GM21515 (cell line): ENCODE measurements at regions not wholly inside any gene's neighbourhood (a gene's known extent, or its start where the extent isn't known, plus 50 kb on each side); places are given as distances from the start of the nearest gene placed in this dataset.
"Not testable (repeated sequence)": the region's sequence is repeated elsewhere in the genome, so short reads cannot be mapped to it uniquely, and the experiment has no call there.

Experiments
- ATAC-seq: cut with Tn5 transposase; IDR thresholded peaks from one replicate; pipeline ENCODE4 v1.9.1; 2021; ENCODE audit not compliant: unreplicated experiment

DNA sequence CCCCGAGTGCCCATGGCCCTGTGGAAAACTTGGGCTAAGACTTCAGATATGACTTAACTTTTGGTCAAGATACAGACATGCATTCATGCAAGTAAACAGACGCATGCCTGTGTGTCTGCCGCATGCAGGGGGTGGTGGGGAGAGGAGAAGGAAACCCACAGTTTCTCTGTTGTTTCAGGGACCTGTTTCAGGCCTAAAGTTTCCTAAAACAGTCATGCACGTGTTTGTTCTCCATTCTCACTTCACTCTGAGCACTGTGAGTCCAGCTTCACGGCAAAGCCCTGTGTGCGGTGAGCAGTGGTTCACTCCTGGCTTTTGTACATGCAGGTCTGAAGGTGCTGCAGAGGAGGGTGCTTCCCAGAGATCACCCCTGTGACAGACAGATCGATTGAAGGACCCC, 158.7 kb downstream of the FOXL1 start:
- ATAC-seq: no peak

DNA sequence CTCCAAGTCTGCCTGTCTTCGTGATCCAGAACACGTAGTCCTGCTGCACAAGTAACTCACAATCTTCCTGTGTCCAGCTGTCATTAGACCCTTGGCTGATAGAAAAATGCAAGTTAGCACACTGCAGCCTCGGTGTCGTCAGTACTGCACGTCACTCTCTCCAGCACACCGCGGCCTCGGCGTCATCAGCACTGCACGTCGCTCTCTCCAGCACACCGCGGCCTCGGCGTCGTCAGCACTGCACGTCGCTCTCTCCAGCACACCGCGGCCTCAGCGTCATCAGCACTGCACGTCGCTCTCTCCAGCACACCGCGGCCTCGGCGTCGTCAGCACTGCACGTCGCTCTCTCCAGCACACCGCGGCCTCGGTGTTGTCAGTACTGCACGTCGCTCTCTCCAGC, 160.0 kb downstream of the FOXL1 start:
- ATAC-seq: not testable (repeated sequence)

DNA sequence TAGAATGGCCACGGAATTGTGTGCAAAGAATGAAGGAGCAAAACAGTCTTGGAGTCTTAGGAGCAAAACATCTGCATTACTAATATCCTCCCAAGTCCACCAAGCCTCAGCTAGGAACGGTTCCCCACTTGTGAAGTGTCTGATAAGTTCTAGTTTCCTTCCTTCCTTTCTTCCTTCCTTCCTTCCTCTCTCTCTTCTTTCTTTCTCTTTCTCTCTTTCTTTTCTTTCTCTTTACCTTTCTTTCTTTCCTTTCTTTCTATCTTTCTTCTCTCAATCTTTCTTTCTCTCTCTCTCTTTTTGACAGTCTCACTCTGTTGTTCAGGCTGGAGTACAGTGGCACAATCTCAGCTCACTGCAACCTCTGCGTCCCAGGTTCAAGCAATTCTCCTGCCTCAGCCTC, 160.8 kb downstream of the FOXL1 start:
- ATAC-seq: no peak

DNA sequence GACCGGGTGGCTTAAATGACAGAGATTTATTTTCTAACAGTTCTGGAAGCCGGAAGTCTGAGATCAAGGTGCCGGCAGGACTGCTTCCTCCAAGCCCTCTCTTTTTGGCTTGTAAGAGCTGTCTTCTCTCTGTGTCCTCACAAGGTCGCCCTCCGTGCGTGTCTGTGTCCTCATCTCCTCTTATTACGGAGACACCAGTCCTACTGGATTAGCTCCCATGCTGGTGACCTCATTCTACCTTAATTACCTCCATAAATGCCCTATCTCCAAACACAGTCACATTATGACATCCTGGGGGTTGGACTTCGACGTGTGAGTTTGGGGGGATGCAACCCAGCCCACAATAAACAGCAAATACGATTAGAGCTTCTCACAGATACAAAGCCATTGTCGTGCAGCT, 161.5 kb downstream of the FOXL1 start:
- ATAC-seq: no peak

DNA sequence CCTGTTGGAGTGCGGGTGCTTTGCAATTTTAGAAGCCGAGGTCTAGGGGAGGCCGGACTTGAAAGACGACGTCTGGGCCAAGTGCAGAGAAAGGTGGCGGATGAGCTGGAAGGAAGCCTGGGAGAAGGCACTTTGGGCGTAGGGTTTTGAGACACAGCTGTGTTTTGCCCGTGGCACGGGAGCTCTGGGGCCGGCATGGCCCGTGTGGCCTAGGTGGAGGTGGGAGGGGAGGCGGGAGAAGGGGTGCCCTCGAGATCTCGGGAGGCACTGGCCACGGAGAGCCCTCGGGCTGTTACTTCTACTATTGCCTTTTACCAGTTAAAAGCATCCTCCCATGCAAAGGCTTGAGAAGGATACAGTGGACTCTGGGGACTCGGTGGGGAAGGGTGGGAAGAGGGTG, 161.9 kb downstream of the FOXL1 start:
- ATAC-seq: no peak

DNA sequence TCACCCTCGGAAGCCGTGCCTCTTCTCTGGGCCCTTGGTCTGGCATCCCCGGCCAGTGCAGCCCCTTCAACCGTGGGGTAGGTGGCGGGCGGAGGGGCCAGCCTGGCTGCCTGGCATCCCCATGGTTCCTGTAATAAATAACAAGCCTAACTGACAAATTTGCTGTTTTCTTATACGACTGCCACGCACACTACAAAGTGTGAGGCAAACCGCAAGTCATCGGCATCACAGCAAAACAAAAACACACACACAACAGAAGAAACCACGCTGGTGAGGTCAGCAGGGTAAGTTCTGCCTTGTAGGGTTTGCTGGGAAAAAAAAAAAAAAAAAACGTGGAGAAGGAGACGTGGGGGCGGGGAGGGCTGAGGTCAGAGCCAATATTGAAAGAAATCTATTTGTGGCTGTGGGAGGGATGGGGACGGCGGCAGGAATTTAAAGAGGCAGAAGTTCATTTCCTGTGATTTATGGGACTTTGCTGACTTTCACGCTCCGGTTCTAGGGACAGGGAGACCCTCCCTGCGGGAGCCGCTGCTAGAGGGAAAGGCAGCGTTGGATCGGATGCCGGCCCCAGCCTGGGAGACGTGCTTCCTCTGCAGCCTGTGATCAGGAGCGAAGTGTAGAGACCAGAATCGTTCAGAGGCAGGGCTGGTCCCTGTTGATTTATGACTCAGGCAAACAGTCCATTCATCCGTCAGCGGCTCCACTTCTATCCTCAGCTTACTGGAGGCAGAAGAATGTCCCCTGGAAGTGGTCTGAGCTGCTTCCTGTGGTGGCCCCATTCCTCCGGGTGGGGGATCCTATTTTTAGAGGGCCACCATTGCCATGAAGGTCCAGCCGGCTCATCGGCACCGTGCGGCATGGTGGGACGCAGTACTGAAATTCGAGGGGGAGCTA, 162.8 kb downstream of the FOXL1 start:
- no peak for ATAC-seq

DNA sequence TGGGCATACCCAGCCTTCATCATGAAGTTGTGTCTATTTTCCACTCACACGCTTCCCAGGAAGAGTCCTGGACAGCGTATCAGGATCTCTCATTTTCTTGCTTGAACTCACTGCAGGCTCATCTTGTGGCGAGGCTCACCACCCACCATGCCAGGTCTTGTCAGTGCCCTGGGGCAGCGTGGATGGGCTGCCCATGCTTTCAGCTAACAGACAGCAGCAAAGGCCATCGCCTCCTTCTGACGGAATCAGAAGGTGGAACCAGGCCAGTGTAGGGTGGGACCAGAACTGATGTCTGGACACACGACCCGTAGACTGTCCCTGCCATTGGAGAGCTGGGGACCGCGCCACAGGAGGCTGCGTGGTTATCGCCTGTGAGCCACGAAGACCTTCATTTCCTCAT, 169.4 kb downstream of the FOXL1 start:
- ATAC-seq: no peak

DNA sequence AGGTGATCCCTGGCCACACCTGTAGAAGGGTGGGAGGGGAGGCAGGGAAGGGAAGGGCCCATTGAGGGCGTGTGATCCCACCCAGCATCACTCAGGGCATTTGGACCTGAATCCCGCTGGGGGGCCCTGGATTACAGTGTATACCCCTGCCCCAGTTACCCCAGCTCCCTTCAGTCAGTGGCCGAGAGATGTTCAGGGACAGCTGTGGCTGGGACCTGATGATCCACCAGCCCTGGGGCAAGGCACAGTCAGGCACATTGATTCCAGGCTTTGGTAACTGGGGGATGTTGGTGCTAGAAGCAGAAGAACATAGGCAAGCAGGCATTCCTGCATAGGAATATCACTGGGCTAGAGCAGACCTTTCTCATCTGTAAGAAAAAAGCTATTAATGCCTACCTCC, 170.3 kb downstream of the FOXL1 start:
- ATAC-seq: no peak

DNA sequence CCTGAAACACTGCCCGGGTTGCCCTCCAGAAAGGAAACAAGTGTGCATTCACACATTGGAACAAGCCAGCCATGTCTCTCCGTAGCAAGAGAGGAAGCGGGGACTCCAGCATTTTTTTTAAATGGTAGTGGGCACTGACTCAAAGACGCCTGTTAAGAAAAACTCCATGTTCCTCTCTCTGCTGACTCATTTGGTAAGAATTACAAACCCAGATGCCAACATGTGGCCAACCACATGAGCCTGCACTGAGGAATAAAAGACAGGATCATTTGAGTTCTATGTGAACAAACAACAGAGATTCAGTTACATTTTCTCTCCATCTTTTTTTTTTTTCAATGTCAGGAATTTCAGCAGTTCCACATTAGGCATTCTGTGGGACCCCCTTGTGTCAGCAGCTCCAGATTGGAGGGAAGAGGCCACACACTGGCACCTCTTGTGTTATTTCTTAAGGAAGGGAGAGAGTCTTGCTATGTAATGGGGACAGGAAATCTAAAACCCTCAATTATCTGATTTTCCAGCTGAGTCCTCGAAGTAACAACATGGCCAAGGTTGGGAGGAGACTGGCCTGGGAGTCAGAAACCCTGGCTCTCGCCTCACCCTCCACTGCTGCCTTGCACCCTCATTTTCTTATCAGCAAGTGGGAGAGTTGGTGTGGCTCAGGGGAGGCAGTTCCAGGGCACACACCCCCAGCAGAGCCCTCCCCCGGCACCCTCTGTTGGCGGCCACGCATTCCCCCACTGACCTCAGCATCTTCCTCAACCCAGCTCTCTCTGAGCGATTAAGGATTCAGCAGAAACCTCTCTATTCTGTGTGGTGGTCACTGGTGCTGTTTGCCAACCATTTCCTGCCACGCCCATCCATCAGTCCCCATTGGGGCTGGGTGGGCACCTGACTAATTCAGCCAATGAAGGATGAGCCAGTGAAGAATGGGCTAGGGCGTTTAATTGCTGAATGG, 173.0 kb downstream of the FOXL1 start:
- no peak for ATAC-seq

DNA sequence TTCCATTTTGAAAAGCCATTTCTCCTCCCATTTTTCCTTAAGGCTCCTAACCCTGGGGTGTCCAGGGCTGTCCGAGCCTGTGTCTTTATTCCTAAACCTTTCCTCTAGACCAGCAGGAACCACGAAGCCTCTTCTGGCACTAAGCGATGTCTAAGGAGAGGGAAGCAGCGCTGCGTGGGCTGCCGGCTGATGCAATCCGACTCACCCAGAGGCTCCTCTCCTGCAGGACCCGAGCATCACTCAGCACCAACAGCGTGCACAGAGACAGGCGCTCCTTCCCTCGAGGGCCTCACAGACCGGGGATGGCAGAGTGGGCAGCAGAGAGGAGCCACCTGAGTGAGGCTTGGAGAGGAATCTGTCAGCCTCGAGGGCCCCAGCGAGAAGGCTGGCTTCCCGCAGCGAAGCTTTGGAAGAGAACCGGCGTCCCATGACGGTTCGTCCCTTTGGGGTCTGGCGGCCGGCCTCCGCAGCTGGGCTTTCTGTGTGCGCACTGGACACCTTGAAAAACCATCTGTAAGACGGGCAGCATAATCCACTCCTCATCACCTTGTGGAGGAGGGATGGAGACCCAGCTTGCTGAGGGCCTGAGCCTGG, 174.3 kb downstream of the FOXL1 start:
- no peak for ATAC-seq

DNA sequence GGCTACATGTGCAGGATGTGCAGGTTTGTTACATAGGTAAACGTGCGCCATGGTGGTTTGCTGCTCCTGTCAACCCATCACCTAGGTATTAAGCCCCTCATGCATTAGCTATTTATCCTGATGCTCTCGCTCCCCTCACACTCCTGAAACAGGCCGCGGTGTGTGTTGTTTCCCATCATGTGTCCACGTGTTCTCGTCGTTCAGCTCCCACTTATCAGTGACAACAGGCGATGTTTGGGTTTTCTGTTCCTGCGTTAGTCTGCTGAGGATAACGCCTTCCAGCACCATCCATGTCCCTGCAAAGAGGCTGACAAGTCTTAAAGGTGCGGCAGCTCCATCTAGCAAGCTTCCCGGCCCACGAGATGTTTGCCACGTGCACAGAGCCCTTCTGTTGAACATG, 175.1 kb downstream of the FOXL1 start:
- ATAC-seq: no peak

DNA sequence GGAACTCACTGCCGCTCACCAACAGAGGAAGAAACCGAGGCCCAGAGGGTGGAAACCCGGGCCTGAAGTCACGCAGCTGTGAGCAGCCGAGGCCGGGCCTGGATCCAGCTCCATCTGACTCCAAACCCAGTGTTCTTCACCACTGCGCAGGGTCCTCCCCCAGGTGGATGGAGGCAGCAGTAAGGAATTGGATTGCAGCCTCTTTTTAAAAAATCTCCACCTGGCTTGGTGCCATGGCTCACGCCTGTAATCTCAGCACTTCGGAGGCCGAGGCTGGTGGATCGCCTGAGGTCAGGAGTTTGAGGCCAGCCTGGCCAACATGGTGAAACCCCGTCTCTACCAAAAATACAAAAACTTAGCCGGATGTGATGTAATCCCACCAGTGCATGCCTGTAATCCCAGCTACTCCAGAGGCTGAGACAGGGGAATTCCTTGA, 177.2 kb downstream of the FOXL1 start:
- ATAC-seq: no peak

DNA sequence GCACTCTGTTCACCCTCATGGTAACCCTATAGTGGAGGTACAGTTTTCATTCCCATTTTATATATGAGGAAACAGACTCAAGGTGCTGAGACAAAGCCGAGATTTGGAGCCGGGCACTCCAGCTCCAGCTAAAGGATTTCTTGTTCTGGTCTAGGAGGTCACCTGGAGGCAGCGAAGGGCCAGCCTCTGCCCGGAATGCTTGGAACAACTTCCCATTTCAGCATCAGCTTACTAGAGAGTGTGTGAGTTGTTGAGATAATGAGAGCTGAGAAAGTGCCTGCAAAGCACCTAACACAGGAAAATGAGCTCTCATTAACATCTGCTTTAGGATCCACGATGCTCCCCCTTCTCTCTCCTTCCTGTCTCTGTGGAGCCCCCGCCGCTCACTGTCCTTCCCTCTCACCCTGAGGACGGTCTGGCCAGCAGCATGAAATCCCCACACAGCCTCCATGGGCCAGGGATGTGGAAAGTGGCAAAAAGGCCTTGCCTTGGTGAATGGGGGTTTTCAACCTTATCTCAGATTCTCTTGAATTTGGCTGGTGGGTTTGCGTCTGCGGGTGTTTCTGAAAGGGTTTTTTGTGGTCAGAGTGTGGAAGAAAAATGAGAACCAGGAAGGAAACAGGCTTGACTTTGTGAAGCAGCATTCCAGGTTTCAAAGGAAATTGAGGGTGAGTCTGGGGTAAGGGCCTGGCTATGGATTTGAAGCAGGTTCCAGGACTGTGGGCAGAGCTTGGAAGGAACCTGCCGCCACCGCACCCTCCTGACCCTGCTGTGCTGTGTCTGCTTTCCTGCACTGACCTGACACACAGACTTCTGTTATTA, 178.7 kb downstream of the FOXL1 start:
- no peak for ATAC-seq

DNA sequence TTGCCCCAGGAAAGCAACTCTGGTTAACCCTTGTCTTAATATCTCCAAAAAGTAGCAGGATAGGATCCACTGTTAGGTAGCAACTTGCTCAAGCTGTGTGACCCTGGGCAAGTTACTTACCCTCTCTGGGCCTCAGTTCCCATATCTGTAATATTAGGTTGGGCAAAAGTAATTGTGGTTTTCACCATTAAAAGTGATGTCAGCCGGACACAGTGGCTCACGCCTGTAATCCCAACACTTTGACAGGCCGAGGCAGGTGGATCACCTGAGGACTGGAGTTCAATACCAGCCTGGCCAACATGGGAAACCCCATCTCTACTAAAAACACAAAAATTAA, 179.3 kb downstream of the FOXL1 start:
- no peak for ATAC-seq

DNA sequence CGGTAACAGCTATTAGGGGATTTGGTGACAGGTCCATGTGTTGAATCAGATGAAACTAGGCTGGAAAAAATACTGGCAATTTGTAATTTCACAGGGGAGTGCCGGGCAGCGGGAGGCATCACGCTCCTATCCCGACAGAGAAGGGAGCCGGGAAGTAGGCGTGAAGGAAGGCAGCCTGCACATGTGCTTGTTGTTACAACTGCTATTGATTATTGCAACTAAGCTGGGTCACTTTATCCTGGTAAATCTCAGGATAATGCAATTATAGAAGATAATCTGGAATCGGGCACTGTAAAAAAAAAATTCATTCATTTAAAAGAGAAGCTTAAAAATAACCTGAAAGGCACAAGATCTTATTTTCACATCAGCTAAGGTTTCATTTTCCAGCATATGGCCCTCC, 180.6 kb downstream of the FOXL1 start:
- ATAC-seq: no peak

DNA sequence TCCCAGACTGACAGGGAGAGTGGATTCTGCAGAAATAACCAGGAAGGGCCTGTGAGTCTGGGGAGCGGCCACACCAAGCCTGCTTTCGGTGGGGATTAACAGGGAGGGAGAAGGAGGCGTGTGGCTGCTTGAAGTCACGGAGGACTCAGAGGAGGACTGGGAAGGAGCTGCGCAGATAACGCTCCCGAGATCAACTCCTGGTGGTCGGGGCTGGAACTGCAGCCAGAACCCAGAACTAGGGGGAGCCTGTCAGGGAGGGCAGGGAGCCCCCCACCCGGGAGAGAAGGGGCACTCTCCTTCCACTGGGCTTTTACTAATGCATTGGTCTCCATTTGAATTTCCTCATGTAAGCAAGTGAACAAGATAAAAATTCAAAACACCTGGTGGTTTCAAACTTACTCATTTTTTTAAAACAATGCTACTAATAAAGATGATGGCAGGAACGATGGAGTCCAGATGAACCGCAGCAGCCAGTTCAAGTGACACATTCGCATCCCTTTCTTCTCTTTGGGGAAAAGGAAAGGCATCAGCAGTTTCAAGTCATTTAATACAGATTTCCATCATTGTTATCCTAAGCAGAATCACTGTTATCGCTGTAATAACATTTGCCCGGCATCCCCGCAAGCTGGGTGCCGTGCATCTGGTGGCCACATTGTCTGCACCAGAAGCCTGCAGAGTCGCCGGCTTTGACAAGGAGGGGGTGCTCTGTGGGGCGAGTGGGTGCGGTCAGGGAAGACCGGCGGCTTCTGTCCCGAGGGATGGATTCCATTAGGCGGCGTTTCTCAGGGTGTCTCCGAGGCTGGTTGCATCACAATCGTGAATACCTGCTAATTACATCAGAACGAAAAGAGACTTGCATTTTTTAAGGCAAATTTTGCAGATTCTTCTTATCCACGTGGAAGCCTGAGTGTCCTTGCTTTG, 183.0 kb downstream of the FOXL1 start:
- ATAC-seq: no peak

DNA sequence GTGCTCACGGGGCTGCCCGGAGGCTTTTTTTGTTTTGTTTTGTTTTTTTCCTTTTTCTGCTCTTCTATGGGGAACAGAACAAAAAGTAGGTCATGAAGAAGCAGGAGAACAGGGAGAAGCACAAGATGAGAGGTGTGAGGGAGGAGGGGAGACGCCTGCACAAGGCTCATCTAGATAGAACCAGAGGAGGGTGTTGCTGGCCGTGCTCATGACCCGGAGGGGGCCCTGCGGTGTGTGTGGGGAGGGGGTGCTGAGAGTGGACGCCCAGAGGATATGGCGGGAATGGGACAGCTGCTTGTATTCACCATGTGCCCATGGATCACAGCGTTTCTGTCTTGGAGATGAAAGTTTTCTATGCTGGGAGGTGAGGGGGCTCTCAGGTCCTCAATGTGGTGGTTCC, 183.7 kb downstream of the FOXL1 start:
- no peak for ATAC-seq

DNA sequence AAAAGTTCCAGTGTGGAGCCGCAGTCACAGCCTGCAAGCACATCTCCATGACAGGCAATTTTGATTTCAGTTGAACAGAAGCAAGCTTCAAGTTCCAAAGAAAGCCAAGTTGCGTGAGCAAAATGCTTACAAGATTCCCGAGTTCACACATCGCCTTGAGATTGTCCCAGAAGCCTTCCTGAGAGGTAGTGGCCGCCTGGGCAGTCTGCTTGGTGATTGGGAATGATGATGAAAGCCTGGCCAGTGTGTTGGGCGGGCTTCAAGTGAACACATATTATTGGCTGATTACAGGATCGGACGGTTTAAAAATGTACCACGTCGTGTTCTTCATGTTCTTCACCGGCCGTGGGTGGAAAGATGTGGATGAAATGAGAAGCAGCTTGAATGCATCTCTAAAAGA, 185.5 kb downstream of the FOXL1 start:
- no peak for ATAC-seq

DNA sequence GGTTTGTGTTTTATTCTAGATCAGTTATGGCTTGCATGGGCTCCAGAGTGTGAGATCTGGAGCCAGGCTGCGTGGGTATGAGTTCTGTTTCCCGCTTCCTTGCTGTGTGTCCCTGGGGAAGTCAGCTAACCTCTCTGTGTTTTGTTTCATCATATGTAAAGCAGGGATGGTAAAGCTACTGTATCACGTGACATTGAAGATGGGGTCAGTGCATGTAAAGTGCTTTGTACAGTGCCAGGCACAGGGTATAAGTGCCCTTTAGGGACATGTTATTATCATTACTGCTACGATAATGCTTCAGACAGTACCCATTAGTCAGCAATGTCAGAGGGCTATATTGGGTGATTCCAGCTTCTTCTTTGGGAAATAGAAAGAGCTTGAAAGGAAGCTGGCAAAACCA, 186.2 kb downstream of the FOXL1 start:
- no peak for ATAC-seq
